DMS79 (cell line): ENCODE measurements at regions not wholly inside any gene's neighbourhood (a gene's known extent, or its start where the extent isn't known, plus 50 kb on each side); places are given as distances from the start of the nearest gene placed in this dataset.
"Not testable (repeated sequence)": the region's sequence is repeated elsewhere in the genome, so short reads cannot be mapped to it uniquely, and the experiment has no call there.

Source experiments
- DNase-seq: peaks from one replicate; lab custom pipeline; 2025; lab: John Stamatoyannopoulos, UW

- DNase-seq = no peak
Observed at GRCh38 chr11:122199661-122200060, 83.6 kb upstream of the BLID start.

GRCh38 chr11:122198291-122198983 lies 82.4 kb upstream of the BLID start:
- DNase-seq = no peak

GRCh38 chr11:122197066-122197987 lies 81.3 kb upstream of the BLID start:
- DNase-seq = no peak

- no peak for DNase-seq
Observed at GRCh38 chr11:122195790-122196189, 79.8 kb upstream of the BLID start.

- not testable (repeated sequence) for DNase-seq
Observed at GRCh38 chr11:122193881-122194480, 78.0 kb upstream of the BLID start.

GRCh38 chr11:122193457-122193856 lies 77.4 kb upstream of the BLID start:
- DNase-seq = no peak

GRCh38 chr11:122192634-122193255 lies 76.7 kb upstream of the BLID start:
- DNase-seq = no peak

GRCh38 chr11:122190768-122191167 lies 74.8 kb upstream of the BLID start:
- no peak for DNase-seq

- no peak for DNase-seq
Observed at GRCh38 chr11:122189229-122189628, 73.2 kb upstream of the BLID start.

GRCh38 chr11:122187373-122188165 lies 71.6 kb upstream of the BLID start:
- DNase-seq = no peak

GRCh38 chr11:122186439-122187080 lies 70.5 kb upstream of the BLID start:
- DNase-seq = no peak

GRCh38 chr11:122183933-122184332 lies 67.9 kb upstream of the BLID start:
- no peak for DNase-seq

- DNase-seq = no peak
Observed at GRCh38 chr11:122181893-122182292, 65.9 kb upstream of the BLID start.

GRCh38 chr11:122181372-122181771 lies 65.4 kb upstream of the BLID start:
- DNase-seq = no peak

GRCh38 chr11:122179961-122180834 lies 64.2 kb upstream of the BLID start:
- no peak for DNase-seq

GRCh38 chr11:122178795-122179194 lies 62.8 kb upstream of the BLID start:
- DNase-seq = no peak

GRCh38 chr11:122177238-122177637 lies 61.2 kb upstream of the BLID start:
- DNase-seq = no peak

GRCh38 chr11:122176651-122177050 lies 60.6 kb upstream of the BLID start:
- no peak for DNase-seq

- no peak for DNase-seq
Observed at GRCh38 chr11:122175306-122175705, 59.3 kb upstream of the BLID start.

- peak; percentile 6 for DNase-seq
Observed at GRCh38 chr11:122173587-122173986, 57.6 kb upstream of the BLID start.
